ENCODE measurements at regions not wholly inside any gene's neighbourhood (a gene's known extent, or its start where the extent isn't known, plus 50 kb on each side); places are given as distances from the start of the nearest gene placed in this dataset.

DNA sequence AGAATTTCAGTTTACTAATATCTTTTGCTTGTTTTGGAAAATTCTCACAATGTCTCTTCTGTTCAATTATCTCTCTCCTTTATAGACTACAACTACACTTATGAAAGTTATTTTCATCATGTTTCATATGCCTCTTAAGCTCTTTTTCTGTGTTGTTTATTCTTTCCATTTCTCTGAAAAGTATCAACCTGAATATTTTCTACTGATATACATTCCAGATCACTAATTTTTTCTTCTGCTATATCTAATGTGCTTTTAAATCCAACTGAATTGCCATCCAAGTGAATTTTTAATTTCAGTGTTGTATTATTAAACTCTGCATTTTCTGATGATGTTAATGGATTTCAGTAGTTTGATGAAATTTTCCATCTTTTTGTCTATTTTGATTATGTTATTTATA lies 301.3 kb downstream of the HRH4 start:
- Mint-ChIP-seq H3K4me1 (no peaks in the 10 kb centered on the region), H3K4me3 (no peak overlapping the region), H3K9me3 (no peaks in the 10 kb centered on the region), H3K27ac (no peak overlapping the region), H3K27me3 (peaks cover 5% of the 10 kb centered on the region), H3K36me3 (no peaks in the 10 kb centered on the region)

DNA sequence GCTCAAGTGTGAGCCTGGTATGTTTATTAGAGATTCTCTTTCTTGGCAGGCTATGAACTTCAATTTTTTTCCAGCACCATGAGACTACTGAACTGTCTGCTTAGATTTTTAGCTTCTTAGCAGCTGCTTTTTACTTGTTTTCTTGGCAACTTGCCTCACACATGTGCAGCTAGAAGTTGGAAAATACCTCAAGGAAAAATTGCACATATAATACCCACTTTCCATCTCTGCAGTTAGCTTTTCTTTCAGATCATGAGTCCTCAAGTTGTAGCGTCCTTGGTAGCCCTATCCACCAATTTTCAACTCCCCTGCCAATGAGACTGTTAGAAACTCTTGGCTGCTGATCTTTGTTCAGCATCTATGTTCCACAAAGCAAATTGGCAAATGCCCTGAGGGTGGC lies 302.1 kb downstream of the HRH4 start:
- Mint-ChIP-seq H3K4me3 (no peak overlapping the region), H3K27me3 (peaks cover 5% of the 10 kb centered on the region), H3K36me3 (no peaks in the 10 kb centered on the region), H3K4me1 (no peaks in the 10 kb centered on the region), H3K27ac (no peak overlapping the region), H3K9me3 (no peaks in the 10 kb centered on the region)

DNA sequence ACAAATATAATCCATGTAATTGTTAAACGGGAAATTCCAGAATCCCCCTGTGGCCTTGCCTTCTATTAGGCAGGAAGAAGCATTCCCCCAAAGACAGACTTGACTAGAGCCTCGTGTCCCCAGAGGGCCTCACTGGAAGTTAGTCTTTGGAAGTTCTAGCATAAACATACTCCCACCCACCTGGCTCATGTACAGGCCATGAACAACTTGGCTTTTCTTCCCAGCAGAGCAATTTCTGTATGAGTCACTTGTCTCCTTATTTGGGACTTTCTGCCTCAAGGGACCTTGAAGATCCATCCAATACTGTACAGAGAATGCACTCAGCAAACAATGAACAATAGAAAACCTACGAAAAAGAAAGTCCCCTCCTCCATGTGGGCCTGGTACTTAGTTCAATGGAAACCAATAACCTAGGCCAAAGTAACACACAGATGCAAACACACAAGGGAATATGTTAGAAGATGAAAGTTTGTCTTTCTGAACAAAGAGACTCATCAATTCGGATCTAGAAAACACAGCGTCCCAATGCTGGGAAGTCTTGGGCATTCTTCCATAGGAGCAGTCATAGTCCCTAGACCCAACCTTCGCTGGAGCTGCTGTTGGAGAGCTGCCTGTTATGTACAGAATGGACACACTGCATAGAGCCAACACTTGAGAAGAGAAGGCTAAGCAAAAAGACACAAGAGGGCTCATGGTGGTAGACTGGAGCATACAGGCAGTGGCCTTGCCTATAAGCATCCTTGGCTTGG lies 303.5 kb downstream of the HRH4 start:
- Mint-ChIP-seq H3K27ac (no peak overlapping the region), H3K36me3 (no peaks in the 10 kb centered on the region), H3K9me3 (no peaks in the 10 kb centered on the region), H3K4me3 (no peak overlapping the region), H3K4me1 (no peaks in the 10 kb centered on the region), H3K27me3 (peaks cover 6% of the 10 kb centered on the region)

DNA sequence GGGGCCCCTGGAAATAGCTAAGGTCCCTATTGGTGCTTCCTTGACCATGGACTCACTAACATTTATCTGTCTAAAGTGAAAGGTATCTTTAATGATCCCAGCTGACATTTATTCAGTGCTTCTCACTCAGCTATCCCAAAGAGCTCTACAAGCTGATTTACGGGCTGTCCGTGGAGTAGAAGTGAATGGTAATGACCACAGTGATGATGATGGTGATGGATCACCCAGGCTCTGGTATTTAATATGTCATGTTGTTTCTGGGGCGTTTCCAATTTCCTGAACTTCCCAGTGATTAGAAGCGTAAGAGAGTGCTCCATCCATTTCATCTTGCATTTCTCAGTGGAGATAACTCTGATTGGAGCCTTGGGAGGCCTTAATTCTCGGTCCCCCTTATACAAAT lies 304.3 kb downstream of the HRH4 start:
- Mint-ChIP-seq H3K27me3 (peaks cover 7% of the 10 kb centered on the region), H3K36me3 (no peaks in the 10 kb centered on the region), H3K9me3 (no peaks in the 10 kb centered on the region)

DNA sequence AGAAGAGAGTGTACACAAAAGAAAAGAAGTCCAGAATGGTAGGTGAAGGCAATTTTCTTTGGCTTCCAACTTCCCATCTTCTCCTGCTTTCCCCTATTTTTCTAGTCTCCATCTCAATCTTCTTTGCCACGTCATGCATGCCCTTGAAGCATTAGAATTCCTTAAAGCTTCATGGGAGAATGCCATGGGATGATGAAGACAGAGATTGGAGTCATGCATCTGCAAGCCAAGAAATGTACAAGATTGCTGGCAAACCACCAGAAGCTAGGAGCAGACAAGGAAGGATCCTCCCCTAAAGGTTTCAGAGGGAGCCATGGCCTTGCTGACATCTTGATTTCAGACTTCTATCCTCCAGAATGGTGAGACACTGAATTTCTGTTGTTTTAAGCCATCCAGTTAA lies 305.9 kb downstream of the HRH4 start:
- Mint-ChIP-seq H3K4me3 (no peak overlapping the region), H3K9me3 (no peaks in the 10 kb centered on the region), H3K4me1 (no peaks in the 10 kb centered on the region), H3K27me3 (peaks cover 7% of the 10 kb centered on the region), H3K36me3 (no peaks in the 10 kb centered on the region), H3K27ac (no peak overlapping the region)

More for the DNA sequence above, 304.3 kb downstream of the HRH4 start:
- no peak overlapping the region for H3K4me3 Mint-ChIP-seq
- H3K4me1 Mint-ChIP-seq = no peaks in the 10 kb centered on the region
- no peak overlapping the region for H3K27ac Mint-ChIP-seq

DNA sequence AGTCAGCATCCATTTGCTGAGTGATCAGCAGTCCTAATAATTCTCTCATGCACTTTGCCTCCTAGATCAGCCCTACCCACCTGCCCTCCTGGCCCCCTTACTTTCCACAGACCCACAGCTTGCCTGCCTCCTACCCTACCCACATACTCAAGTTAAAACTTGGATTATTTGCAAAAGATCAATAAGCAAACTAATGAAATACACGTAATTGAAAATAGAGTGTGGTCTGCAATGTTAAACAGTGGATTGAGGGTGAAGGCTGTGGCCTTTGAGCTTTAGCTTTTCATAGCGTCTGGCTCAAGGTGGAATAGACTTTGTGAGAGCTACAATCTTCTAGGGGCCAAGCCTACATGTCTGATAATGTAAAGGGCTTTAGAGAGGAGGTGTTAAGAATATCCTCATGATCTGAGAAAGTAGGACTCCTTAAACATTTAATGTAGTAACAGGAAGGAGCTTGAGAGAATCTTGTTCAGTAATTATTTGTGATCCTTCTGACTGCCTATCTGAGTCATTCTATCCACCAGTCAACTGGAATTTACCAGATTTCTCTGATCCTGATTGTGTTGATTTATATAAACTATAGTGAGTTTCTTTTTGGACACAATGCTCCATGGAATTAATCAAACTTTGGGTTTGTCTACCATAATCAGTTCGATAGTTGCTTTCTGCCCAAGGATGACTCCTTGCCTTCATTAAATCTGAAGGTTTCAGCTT lies 310.0 kb downstream of the HRH4 start:
- Mint-ChIP-seq H3K27me3 (peaks cover 3% of the 10 kb centered on the region), H3K27ac (no peak overlapping the region), H3K4me3 (no peak overlapping the region), H3K4me1 (no peaks in the 10 kb centered on the region), H3K9me3 (no peaks in the 10 kb centered on the region), H3K36me3 (no peaks in the 10 kb centered on the region)

DNA sequence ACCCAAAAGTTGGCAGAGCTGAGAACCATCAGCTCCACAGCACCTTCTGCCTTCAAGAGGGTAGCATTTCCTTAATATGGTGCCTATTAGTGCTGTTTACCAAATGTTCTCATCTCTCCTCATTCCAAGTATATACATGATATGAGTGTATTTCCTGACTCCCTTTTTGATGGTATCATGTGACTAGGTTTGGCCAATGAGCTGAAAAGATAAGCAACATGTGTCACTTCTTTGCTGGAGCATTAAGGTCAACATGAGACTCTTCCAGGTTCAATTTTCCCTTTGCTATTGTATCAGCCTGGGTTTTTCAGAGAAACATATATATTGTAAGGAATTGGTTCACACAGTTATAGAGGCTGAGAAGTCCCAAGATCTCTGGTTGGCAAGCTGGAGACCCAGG lies 310.9 kb downstream of the HRH4 start:
- Mint-ChIP-seq H3K27ac (no peak overlapping the region), H3K9me3 (no peaks in the 10 kb centered on the region), H3K27me3 (peaks cover 3% of the 10 kb centered on the region), H3K4me3 (no peak overlapping the region), H3K4me1 (no peaks in the 10 kb centered on the region), H3K36me3 (no peaks in the 10 kb centered on the region)

DNA sequence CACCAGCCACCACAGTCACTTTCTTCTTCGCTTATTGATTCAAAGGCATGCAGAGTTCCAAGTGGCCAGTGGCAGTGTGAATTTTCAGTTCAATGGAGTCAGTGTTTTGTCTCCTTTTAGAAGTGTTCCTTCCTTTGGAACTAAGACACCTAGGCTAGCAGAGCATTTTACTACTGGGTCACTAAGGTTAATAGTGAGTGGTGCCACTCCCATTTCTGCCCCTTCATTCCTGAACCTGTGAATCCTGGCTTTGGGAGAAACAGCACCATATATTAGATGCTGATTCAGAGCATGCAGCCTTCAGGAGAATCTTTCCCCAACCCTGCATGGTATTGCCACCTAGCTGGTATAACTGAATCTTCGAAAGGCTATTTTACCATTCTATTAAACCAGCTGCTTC lies 312.7 kb downstream of the HRH4 start:
- Mint-ChIP-seq H3K27ac (no peak overlapping the region), H3K36me3 (no peaks in the 10 kb centered on the region), H3K4me1 (no peaks in the 10 kb centered on the region), H3K9me3 (no peaks in the 10 kb centered on the region), H3K27me3 (peaks cover 1% of the 10 kb centered on the region), H3K4me3 (no peak overlapping the region)

DNA sequence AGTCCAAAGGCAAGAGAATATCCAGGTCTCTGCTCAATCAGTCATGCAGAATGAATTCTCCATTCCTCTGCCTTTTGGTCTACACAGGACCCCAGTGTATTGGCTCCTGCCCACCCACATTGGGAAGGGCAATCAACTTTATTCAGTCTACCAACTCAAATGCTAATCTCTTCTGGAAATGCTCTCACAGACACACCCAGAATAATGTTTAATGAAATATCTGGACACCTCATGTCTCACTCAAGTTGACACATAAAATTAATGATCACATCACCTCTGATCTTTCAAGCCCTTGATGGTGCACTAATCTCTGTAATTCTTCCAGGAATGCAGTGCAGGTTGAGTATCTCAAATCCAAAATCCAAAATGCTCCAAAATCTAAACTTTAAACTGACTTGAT lies 315.6 kb downstream of the HRH4 start:
- no peaks in the 10 kb centered on the region for H3K9me3 Mint-ChIP-seq

DNA sequence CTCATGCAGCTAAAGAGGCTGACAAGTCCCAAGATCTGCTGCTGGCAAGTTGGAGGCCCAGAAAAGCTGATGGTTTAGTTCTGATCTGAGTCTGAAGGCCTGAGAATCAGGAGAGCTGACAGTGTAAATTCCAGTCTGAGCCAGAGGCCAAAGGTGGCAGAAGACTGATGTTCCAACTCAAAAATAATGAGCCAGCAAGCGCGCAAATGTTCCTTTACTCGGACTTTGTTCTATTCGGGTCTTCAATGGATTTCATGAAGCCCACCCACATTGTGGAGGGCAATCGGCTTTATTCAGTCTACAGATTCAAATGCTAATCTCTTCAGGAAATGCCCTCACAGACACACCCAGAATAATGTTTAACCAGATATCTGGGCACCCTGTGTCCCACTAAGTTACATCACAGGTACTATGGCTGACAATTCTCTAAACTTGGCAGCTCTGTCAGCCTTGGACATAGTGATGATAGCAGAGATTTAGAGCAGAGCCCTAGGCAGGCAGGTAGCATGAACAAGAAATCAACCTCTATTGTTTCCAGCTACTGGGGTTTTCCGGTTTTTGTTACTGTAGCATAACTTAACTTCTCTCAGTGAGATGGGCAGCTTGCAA lies 318.5 kb downstream of the HRH4 start:
- no peaks in the 10 kb centered on the region for H3K4me1 Mint-ChIP-seq
- H3K9me3 Mint-ChIP-seq = no peaks in the 10 kb centered on the region
- no peak overlapping the region for H3K27ac Mint-ChIP-seq
- H3K36me3 Mint-ChIP-seq = no peaks in the 10 kb centered on the region
- no peaks in the 10 kb centered on the region for H3K27me3 Mint-ChIP-seq
- no peak overlapping the region for H3K4me3 Mint-ChIP-seq

More for the DNA sequence above, 315.6 kb downstream of the HRH4 start:
- no peaks in the 10 kb centered on the region for H3K4me1 Mint-ChIP-seq
- no peaks in the 10 kb centered on the region for H3K36me3 Mint-ChIP-seq
- H3K27ac Mint-ChIP-seq = no peak overlapping the region
- no peaks in the 10 kb centered on the region for H3K27me3 Mint-ChIP-seq
- no peak overlapping the region for H3K4me3 Mint-ChIP-seq

DNA sequence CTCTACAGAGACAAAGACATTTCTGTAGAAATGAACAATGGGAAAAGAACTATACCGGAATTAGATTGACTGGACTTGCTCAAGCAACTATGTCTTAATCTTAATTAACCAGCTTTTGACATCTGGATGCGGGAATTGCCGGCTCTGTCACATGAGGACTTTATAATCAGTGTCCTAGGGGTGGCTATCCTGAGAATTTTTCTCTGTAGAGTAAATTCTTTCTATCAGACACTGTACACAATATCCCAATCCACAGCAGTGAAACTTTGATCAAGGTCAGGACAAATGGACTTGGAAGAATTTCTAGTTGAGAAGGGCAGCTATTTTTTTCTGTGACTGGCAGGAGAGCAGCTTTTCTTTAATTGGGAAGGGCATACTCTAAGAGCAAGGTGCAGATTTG lies 322.1 kb downstream of the HRH4 start:
- no peak overlapping the region for H3K4me3 Mint-ChIP-seq
- no peak overlapping the region for H3K27ac Mint-ChIP-seq
- H3K9me3 Mint-ChIP-seq = no peaks in the 10 kb centered on the region
- no peaks in the 10 kb centered on the region for H3K36me3 Mint-ChIP-seq
- no peaks in the 10 kb centered on the region for H3K4me1 Mint-ChIP-seq
- no peaks in the 10 kb centered on the region for H3K27me3 Mint-ChIP-seq

DNA sequence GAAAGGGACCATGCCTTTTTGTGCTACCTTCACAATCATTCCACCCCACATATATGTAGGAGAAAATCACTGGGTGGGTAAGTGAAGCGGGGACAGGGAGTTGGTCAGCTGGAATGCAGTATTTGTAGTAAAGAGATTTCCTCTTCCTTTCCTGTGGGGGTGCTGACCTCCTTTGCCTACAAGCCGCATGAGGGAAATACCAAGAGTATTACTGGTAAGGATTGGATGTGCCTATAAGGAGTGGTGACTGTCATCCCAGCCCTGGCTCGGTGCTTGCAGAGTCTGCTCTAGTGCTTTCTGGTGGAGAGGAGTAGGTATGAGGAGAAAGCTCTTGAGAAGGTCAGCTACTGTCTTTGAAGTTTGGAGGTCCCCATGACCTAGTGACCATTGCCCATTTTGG lies 324.6 kb downstream of the HRH4 start:
- no peaks in the 10 kb centered on the region for H3K9me3 Mint-ChIP-seq
- H3K4me3 Mint-ChIP-seq = no peak overlapping the region
- no peaks in the 10 kb centered on the region for H3K27me3 Mint-ChIP-seq
- H3K27ac Mint-ChIP-seq = no peak overlapping the region
- H3K4me1 Mint-ChIP-seq = no peaks in the 10 kb centered on the region
- no peaks in the 10 kb centered on the region for H3K36me3 Mint-ChIP-seq

DNA sequence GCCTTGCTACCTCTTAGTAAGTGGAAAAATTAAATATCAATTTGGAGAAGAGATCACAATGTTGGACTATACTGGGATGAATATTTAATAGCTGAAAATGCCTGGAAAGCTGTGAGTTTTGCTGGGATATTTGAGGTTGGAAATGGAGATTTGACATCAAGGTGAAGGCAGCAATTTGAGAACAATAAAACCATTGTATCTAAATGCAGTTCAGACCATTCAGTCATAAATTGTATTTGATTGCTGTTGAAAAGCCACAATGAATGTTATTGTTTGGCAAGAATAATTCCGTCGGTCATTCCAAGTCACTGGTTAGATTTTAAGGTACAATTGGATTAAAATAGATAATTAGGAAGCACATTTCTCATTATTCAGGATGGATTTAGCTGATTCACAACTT lies 325.6 kb downstream of the HRH4 start:
- H3K27me3 Mint-ChIP-seq = no peaks in the 10 kb centered on the region
- H3K27ac Mint-ChIP-seq = no peak overlapping the region
- H3K36me3 Mint-ChIP-seq = no peaks in the 10 kb centered on the region
- no peaks in the 10 kb centered on the region for H3K9me3 Mint-ChIP-seq
- H3K4me1 Mint-ChIP-seq = no peaks in the 10 kb centered on the region
- no peak overlapping the region for H3K4me3 Mint-ChIP-seq

DNA sequence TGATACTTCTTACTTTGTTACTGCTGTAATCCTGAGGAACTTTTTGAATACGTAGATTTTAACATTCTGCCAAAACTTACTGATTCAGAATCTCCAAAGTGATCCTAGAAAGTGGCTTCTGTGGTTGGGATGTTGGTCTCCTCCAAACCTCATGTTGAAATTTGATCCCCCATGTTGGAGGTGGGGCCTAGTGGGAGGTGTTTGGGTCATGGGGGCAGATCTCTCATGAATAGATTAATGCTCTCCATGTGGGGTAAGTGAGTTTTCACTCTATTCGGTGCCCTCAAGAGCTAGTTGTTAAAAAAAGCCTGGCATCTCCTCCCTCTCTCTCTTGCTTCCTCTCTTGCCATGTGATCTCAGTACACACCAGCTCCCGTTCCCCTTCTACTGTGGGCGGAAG lies 329.9 kb downstream of the HRH4 start:
- Mint-ChIP-seq H3K4me3 (no peak overlapping the region), H3K27me3 (peaks cover 2% of the 10 kb centered on the region), H3K27ac (no peak overlapping the region), H3K36me3 (no peaks in the 10 kb centered on the region), H3K9me3 (no peaks in the 10 kb centered on the region), H3K4me1 (no peaks in the 10 kb centered on the region)

DNA sequence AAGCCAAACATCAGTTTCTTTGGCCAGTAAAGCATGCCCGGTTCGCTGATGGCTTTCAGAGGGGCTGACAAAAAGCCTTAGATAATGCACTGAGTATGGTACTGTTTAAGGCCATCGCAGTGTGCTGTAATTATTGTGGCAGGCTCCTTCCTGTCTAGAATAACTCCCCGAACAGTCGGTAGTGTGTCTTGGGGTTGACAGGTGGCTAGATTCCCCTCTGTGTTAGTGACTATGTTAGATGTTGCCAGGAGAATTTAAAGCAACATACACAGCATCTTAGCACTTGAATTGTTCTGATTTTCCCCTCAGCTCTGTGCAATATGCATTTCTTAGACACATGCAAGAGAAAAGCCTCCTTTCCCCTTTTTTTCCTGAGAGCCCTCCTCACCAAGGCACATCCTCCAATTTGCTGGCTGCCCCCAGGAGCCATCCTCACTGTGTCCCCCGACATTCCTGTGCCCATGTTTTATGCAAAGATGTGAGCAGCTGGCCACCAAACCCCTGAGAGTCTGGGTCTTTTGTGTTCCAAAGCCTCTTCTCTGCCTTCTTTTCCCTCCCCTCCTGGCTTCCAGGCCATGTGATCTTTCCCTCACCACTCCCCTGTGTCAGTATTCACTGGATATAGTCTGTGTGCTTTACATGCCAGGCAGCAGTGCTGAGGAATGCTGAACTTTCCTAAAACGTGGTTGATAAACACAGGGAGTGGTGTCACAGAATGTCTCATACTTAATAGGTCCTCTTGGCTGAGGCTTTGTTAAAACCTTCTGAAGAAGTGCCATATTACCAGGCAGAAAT lies 331.5 kb downstream of the HRH4 start:
- no peak overlapping the region for H3K4me3 Mint-ChIP-seq
- H3K27me3 Mint-ChIP-seq = peaks cover 4% of the 10 kb centered on the region
- no peak overlapping the region for H3K27ac Mint-ChIP-seq

DNA sequence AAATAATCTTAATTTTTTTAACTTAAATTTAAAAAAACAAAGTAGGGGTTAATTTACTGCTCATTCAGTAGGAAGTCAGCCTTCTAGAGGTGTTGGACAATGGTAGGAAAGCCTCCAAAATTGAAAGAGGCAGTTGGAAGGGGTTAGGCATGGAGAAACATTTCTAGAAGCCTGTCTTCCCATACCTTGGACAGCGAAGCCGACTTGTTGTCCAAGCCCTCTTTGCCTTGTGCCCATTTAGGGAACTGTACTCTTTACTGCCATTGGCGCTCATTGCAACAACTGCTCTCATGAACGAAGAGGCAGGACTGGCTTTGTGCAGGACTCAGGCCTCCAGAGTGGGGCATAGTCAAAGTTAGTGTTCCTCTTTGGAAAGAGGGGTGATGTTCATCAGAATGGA lies 333.3 kb downstream of the HRH4 start:
- Mint-ChIP-seq H3K36me3 (no peaks in the 10 kb centered on the region), H3K4me1 (no peaks in the 10 kb centered on the region), H3K27me3 (peaks cover 4% of the 10 kb centered on the region), H3K4me3 (no peak overlapping the region), H3K9me3 (no peaks in the 10 kb centered on the region), H3K27ac (no peak overlapping the region)

More for the DNA sequence above, 331.5 kb downstream of the HRH4 start:
- Mint-ChIP-seq H3K4me1 (no peaks in the 10 kb centered on the region), H3K36me3 (no peaks in the 10 kb centered on the region), H3K9me3 (no peaks in the 10 kb centered on the region)

All from activated naive CD4-positive, alpha-beta T cell treated with anti-CD3 and anti-CD28 coated beads, Interleukin-2, amount 50 U/mL, for 24 hours (primary cell).